Prostate gland (tissue), 2 donors: ENCODE measurements at regions not wholly inside any gene's neighbourhood (a gene's known extent, or its start where the extent isn't known, plus 50 kb on each side); places are given as distances from the start of the nearest gene placed in this dataset.

Experiments
- DNase-seq: peaks from one replicate; pipeline ENCODE4 v3.0.0-alpha.2; 2019; ENCODE audit warnings: low spot score
- H3K27ac ChIP-seq, 2 donors: fragments of 200-600 bp; sonication (generic); 2 replicates each; pipeline ENCODE4 v1.5.1; 2017 to 2019
- H3K27me3 ChIP-seq: fragments of 200-600 bp; sonication (generic); replicated peaks from 2 replicates; pipeline ENCODE4 v1.5.1; 2019; ENCODE audit not compliant: insufficient read depth
- H3K36me3 ChIP-seq, 2 donors: fragments of 200-600 bp; sonication (generic); 1 replicate in 1 of 2; 2 replicates in 1 of 2; pipeline versions ENCODE4 v1.5.1 to v1.8.1; 2017 to 2019
- H3K4me1 ChIP-seq: fragments of 200-600 bp; sonication (generic); replicated peaks from 2 replicates; pipeline ENCODE4 v1.5.1; 2019
- H3K4me3 ChIP-seq, 2 donors: fragments of 200-600 bp; sonication (generic); 2 replicates each; pipeline ENCODE4 v1.5.1; 2017 to 2019
- H3K9me3 ChIP-seq: fragments of 200-600 bp; sonication (generic); 2 replicates; pipeline ENCODE4 v1.5.1; 2017
- CTCF ChIP-seq, 4 experiments: fragments of 200-600 bp in 2 of 4; fragments of 450-650 bp in 2 of 4; sonication (generic) in 2 of 4; IDR thresholded peaks; 1 replicate in 3 of 4; 2 replicates in 1 of 4; pipeline ENCODE4 v1.5.1; 2016 to 2019; ENCODE audit warnings: antibody characterized with exemption in 4 of 4, mild to moderate bottlenecking in 2 of 4, moderate library complexity in 2 of 4
- POLR2A ChIP-seq: fragments of 450-650 bp; IDR thresholded peaks from one replicate; pipeline ENCODE4 v1.6.1; 2016; ENCODE audit warnings: antibody characterized with exemption, mild to moderate bottlenecking
- POLR2AphosphoS5 ChIP-seq: sonication (generic); formaldehyde crosslinking; IDR thresholded peaks from one replicate; pipeline ENCODE4 v1.6.1; 2017; ENCODE audit warnings: antibody characterized with exemption
- WGBS: methylation state at CpG from one replicate; pipeline ENCODE4 v1.1.5; 2018; 5-methylcytosine and 5-hydroxymethylcytosine counted together
- intact Hi-C: fragments of 100-400 bp; cut with DNase I; formaldehyde crosslinking; loops from one replicate; pipeline ENCODE4 v1.14.2; 2022

DNA sequence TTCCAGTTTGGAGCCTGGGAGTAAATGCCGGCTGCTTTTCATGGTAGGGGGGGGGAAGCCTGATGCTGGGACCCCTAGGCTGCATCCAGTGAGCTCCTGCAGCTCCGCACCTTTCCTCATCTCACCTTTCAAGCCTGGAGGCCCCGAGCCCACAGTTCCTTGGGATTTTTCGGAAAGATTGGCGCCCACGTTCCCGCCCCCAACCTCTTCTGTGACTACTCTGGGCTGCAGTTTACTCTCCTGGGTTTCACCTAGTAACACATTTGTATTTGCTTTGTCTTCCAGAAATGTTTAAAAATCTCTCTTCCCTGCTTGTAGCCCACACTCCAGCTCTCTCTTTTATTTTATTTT, 51.9 kb upstream of the SPATA13 start:
- TF ChIP-seq POLR2A, result no peak
- TF ChIP-seq CTCF (IDR thresholded peaks at IDR 0.05), result no peak
- no peak for TF ChIP-seq POLR2AphosphoS5
- no peak for DNase-seq
- H3K36me3 ChIP-seq, result no peaks in the 10 kb centered on the region
- no peaks in the 10 kb centered on the region for H3K9me3 ChIP-seq
- 84% methylated on average over 7 of the region's 7 CpGs for WGBS
- no peaks in the 10 kb centered on the region for H3K27me3 ChIP-seq
- no peaks in the 10 kb centered on the region for H3K4me1 ChIP-seq
- intact Hi-C loops, result no loop called here
- H3K27ac ChIP-seq, result no peak overlapping the region
- H3K4me3 ChIP-seq, result no peak overlapping the region

DNA sequence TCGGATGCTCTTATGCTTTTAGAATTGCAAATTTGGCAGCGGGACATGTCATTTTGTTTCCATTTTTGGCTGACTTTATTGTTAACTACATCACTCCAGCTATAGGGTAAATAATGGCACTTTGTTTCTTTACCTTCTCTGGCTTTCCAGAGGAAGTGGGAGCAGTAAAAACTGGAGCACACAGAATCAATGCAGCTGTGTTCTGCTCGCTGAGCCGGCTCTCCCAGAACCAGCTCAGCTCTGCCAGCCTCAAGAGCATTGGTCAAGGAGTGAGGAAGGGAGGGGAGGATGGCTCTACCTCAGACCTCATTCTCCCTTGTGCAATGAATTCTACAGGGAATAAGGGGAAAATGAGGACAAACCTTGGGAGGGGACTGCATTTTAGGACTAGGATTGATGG, 50.5 kb upstream of the SPATA13 start:
- peak; percentile 43 for DNase-seq
- Histone ChIP-seq H3K36me3 (no peaks in the 10 kb centered on the region), H3K27me3 (no peaks in the 10 kb centered on the region), H3K27ac (no peak overlapping the region), H3K9me3 (no peaks in the 10 kb centered on the region), H3K4me3 (no peak overlapping the region), H3K4me1 (no peaks in the 10 kb centered on the region)
- 44% methylated on average over 4 of the region's 4 CpGs for WGBS
- TF ChIP-seq CTCF (IDR thresholded peaks at IDR 0.05) (no peak), POLR2AphosphoS5 (peak; percentile 71)
- intact Hi-C loops, result no loop called here
